ENCODE measurements at regions not wholly inside any gene's neighbourhood (a gene's known extent, or its start where the extent isn't known, plus 50 kb on each side); places are given as distances from the start of the nearest gene placed in this dataset.

- TF ChIP-seq CTCF (conservative IDR thresholded peaks at IDR 0.05; ENCODE audit: low read length) = no peak
- no peak for TF ChIP-seq EZH2phosphoT487 (IDR thresholded peaks at IDR 0.05; ENCODE audit: borderline replicate concordance, low read depth, low read length)
These were observed 439.5 kb downstream of the PLPP3 start for GRCh38 chr1:56139836-56140235.
